ENCODE measurements at regions not wholly inside any gene's neighbourhood (a gene's known extent, or its start where the extent isn't known, plus 50 kb on each side); places are given as distances from the start of the nearest gene placed in this dataset.

DNA sequence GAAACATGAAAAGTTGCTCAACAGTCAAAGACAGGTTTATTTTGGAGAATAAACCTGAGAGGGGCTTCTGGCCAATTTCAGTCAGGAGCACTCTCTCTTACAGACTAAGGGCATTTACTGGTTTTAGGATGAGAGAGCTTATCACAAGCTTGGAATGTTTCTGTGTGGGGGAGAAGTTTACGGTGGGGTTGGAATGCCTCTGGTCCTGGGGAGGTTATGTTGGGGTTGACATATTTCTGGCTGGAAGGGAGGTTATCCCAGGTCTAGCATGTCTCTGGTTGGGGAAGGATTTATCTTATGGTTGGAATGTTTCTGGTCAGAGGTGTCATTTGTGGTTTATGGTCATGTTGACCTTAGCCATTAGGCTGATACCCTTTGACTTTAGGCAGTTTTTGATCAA, 1867.3 kb downstream of the EFNA5 start:
- no peak overlapping the region for H3K9ac ChIP-seq (ENCODE audit: insufficient read length)
- no peak for DNase-seq (ENCODE audit: low read depth, low spot score)
- H3K4me3 ChIP-seq = no peak overlapping the region
- no peaks in the 10 kb centered on the region for H3K36me3 ChIP-seq (ENCODE audit: insufficient read depth, low read length)
- no peak for TF ChIP-seq POLR2AphosphoS5 (IDR thresholded peaks at IDR 0.05; ENCODE audit: borderline replicate concordance, low read depth, low read length)
- TF ChIP-seq FOXP2 (optimal IDR thresholded peaks at IDR 0.05; ENCODE audit: control extremely low read depth, extremely low read length, insufficient read depth) = no peak
- no peak for TF ChIP-seq EZH2 (IDR thresholded peaks at IDR 0.05)
- H3K27ac ChIP-seq = no peak overlapping the region
- no peaks in the 10 kb centered on the region for H3K9me3 ChIP-seq (ENCODE audit: low read depth, low read length)

DNA sequence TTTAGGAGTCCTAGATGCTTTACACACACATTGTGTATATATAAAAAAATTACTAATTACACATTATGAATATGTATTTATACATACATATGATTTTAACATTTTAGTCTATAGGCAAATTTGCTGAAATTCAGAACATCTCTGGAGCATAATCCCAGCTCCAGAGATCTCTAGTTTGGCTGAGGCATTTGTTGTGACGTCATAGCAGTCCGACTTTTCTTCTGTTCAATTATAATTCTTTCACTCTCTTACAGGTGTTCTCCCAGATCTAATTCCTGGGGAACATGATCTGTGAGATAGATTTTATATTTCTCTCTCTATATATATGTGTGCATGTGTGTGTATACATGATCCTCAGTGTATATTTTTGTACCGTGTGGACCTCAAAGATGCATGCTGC, 1876.2 kb downstream of the EFNA5 start:
- no peak for TF ChIP-seq POLR2AphosphoS5 (IDR thresholded peaks at IDR 0.05; ENCODE audit: borderline replicate concordance, low read depth, low read length)
- TF ChIP-seq EZH2 (IDR thresholded peaks at IDR 0.05) = no peak
- TF ChIP-seq FOXP2 (optimal IDR thresholded peaks at IDR 0.05; ENCODE audit: control extremely low read depth, extremely low read length, insufficient read depth) = no peak
- no peak overlapping the region for H3K4me3 ChIP-seq
- no peak for DNase-seq (ENCODE audit: low read depth, low spot score)
- no peak overlapping the region for H3K27ac ChIP-seq
- H3K36me3 ChIP-seq (ENCODE audit: insufficient read depth, low read length) = no peaks in the 10 kb centered on the region
- no peak overlapping the region for H3K9ac ChIP-seq (ENCODE audit: insufficient read length)
- H3K9me3 ChIP-seq (ENCODE audit: low read depth, low read length) = no peaks in the 10 kb centered on the region

DNA sequence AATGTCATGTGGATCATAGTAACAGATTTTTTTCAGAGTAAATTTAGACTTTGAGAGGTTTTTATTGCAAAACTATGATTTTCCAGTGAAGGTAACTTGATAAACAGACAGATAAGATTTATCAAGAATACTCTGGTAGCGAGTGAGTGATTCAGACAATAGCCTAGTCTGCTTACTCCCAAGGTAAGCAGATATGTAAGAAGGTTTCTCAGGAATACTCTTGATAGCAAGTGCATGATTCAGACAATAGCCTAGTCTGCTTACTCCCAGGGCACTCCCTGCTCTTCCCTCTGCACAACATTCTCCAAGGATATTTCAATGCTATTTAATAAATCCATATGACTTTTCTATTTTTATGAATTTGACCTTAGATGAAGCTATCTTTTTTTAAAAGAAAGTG, 1881.5 kb downstream of the EFNA5 start:
- no peak overlapping the region for H3K27ac ChIP-seq
- H3K4me3 ChIP-seq = no peak overlapping the region
- no peaks in the 10 kb centered on the region for H3K36me3 ChIP-seq (ENCODE audit: insufficient read depth, low read length)
- H3K9ac ChIP-seq (ENCODE audit: insufficient read length) = no peak overlapping the region
- no peaks in the 10 kb centered on the region for H3K9me3 ChIP-seq (ENCODE audit: low read depth, low read length)
- TF ChIP-seq EZH2 (IDR thresholded peaks at IDR 0.05) (no peak), FOXP2 (optimal IDR thresholded peaks at IDR 0.05; ENCODE audit: control extremely low read depth, extremely low read length, insufficient read depth) (no peak), POLR2AphosphoS5 (IDR thresholded peaks at IDR 0.05; ENCODE audit: borderline replicate concordance, low read depth, low read length) (no peak)
- no peak for DNase-seq (ENCODE audit: low read depth, low spot score)

DNA sequence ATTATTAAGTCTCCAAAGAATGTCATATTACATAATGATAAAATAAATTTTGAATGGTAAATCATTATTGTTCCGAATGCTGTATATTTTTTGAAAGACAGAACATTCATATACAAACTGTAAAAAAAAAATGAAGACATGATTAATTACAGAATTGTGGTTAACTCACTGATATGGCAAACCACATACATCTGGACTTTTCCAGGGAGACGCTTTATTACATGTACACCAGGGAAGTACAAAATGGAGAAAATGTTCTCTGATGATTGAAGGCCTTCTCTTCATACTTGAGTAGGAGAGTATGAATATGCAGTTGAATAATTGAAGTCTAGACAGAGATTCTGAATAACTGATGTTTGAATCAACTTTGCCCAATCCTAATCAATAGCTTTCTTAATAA, 1886.9 kb downstream of the EFNA5 start:
- no peak for DNase-seq (ENCODE audit: low read depth, low spot score)
- no peak overlapping the region for H3K9ac ChIP-seq (ENCODE audit: insufficient read length)
- H3K9me3 ChIP-seq (ENCODE audit: low read depth, low read length) = no peaks in the 10 kb centered on the region
- H3K36me3 ChIP-seq (ENCODE audit: insufficient read depth, low read length) = no peaks in the 10 kb centered on the region
- no peak overlapping the region for H3K27ac ChIP-seq
- H3K4me3 ChIP-seq = no peak overlapping the region
- TF ChIP-seq EZH2 (IDR thresholded peaks at IDR 0.05) (no peak), POLR2AphosphoS5 (IDR thresholded peaks at IDR 0.05; ENCODE audit: borderline replicate concordance, low read depth, low read length) (no peak), FOXP2 (optimal IDR thresholded peaks at IDR 0.05; ENCODE audit: control extremely low read depth, extremely low read length, insufficient read depth) (no peak)

DNA sequence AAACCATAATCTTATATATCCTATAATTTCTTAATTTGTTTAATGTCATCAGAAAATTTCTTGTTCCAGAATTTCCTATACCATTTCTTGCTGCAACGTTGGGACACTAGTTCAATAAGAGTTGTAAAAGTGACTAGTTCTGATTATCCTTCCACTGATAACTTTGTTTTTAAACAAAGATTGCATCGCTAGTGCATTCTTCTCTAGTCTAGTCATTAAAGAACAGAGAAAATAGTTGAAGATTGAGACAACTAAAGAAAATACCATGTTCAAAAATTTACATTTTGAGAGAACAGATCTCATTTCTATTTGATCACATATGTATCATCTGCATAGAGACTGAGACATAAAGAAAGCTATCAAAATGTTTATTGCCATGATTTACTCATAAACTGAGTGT, 1888.2 kb downstream of the EFNA5 start:
- no peaks in the 10 kb centered on the region for H3K9me3 ChIP-seq (ENCODE audit: low read depth, low read length)
- no peak overlapping the region for H3K9ac ChIP-seq (ENCODE audit: insufficient read length)
- TF ChIP-seq FOXP2 (optimal IDR thresholded peaks at IDR 0.05; ENCODE audit: control extremely low read depth, extremely low read length, insufficient read depth) (no peak), POLR2AphosphoS5 (IDR thresholded peaks at IDR 0.05; ENCODE audit: borderline replicate concordance, low read depth, low read length) (no peak), EZH2 (IDR thresholded peaks at IDR 0.05) (no peak)
- H3K36me3 ChIP-seq (ENCODE audit: insufficient read depth, low read length) = no peaks in the 10 kb centered on the region
- DNase-seq (ENCODE audit: low read depth, low spot score) = no peak
- no peak overlapping the region for H3K4me3 ChIP-seq
- H3K27ac ChIP-seq = no peak overlapping the region

DNA sequence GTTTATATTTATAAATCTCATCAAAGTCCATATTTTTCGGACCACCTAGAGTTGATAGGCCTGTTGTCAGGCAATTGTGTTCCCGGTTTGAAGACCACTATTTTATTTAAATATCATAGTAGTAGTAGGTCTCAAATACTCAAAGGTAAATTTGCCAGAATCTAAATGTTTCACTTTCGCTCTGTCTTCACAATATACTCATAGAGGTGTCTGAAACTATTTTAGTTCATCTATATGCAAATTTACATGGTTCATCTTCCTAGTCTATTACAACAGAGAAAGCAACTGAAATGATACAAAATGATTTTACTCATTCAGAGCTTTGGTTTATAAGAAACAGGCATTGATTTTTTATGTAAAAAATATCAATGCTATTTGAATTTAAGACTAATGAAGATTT, 1897.5 kb downstream of the EFNA5 start:
- H3K36me3 ChIP-seq (ENCODE audit: insufficient read depth, low read length) = no peaks in the 10 kb centered on the region
- no peaks in the 10 kb centered on the region for H3K9me3 ChIP-seq (ENCODE audit: low read depth, low read length)
- no peak overlapping the region for H3K27ac ChIP-seq
- DNase-seq (ENCODE audit: low read depth, low spot score) = no peak
- TF ChIP-seq FOXP2 (optimal IDR thresholded peaks at IDR 0.05; ENCODE audit: control extremely low read depth, extremely low read length, insufficient read depth) = no peak
- TF ChIP-seq EZH2 (IDR thresholded peaks at IDR 0.05) = no peak
- TF ChIP-seq POLR2AphosphoS5 (IDR thresholded peaks at IDR 0.05; ENCODE audit: borderline replicate concordance, low read depth, low read length) = no peak
- H3K4me3 ChIP-seq = no peak overlapping the region
- no peak overlapping the region for H3K9ac ChIP-seq (ENCODE audit: insufficient read length)

DNA sequence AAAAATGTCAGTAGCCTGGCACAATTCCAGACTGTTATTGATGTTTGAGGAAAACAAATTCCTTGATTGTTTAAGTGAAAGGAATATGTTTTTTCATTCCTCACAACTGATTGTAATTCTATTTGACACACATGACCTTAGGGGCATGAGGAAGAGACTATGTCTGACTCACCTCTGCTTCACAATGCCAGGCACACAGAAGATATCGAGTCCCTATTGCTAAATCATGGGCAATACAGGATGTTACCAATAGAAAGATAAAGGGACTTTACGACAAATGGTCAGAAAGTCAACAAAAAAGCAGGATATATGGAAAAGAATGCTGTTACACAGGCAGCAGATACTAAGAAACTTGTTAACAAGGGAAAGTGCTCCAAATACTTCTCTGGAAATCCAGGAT, 1903.5 kb downstream of the EFNA5 start:
- no peaks in the 10 kb centered on the region for H3K9me3 ChIP-seq (ENCODE audit: low read depth, low read length)
- TF ChIP-seq POLR2AphosphoS5 (IDR thresholded peaks at IDR 0.05; ENCODE audit: borderline replicate concordance, low read depth, low read length) (no peak), EZH2 (IDR thresholded peaks at IDR 0.05) (no peak), FOXP2 (optimal IDR thresholded peaks at IDR 0.05; ENCODE audit: control extremely low read depth, extremely low read length, insufficient read depth) (no peak)
- H3K36me3 ChIP-seq (ENCODE audit: insufficient read depth, low read length) = no peaks in the 10 kb centered on the region
- H3K9ac ChIP-seq (ENCODE audit: insufficient read length) = no peak overlapping the region
- no peak for DNase-seq (ENCODE audit: low read depth, low spot score)
- H3K27ac ChIP-seq = no peak overlapping the region
- no peak overlapping the region for H3K4me3 ChIP-seq

DNA sequence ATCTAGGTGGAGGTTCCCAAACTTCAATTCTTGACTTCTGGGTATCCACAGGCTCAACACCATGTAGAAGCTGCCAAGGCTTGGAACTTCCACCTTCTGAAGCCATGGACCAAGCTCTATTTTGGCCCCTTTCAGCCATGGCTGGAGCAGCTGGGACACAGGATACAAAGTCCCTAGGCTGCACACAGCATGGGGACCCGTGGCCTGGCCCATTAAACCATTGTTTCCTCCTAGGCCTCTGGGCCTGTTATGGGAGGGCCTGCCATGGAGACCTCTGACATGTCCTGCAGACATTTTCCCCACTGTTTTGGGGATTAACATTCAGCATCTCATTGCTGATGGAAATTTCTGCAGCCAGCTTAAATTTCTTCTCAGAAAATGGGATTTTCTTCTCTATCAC, 1908.0 kb downstream of the EFNA5 start:
- Histone ChIP-seq H3K9me3 (ENCODE audit: low read depth, low read length) (0 out of 2 replicates have a peak, but pooled peaks cover 2% of the 10 kb centered on the region), H3K4me3 (no peak overlapping the region), H3K36me3 (ENCODE audit: insufficient read depth, low read length) (no peaks in the 10 kb centered on the region), H3K27ac (no peak overlapping the region), H3K9ac (ENCODE audit: insufficient read length) (no peak overlapping the region)
- TF ChIP-seq POLR2AphosphoS5 (IDR thresholded peaks at IDR 0.05; ENCODE audit: borderline replicate concordance, low read depth, low read length) (no peak), FOXP2 (optimal IDR thresholded peaks at IDR 0.05; ENCODE audit: control extremely low read depth, extremely low read length, insufficient read depth) (no peak), EZH2 (IDR thresholded peaks at IDR 0.05) (no peak)
- DNase-seq (ENCODE audit: low read depth, low spot score) = no peak

DNA sequence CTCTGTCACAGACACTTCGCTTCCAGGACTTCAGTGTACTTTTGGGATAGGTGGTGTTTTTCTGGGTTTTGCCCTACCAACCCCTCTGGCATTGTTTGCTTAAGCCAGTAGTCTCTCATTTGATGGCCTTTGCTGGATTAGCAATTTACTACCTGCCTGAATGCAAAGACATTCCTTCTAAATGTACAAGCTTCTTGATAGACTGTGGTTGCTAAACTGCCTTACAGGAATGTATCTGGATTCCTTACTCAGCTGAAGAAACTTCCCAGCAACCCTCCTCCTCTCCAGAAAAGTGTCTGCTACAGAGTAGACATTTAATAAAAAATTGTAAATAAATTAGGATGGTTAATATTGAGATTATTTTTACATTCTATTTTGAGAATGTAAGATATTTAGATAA, 1916.7 kb downstream of the EFNA5 start:
- no peaks in the 10 kb centered on the region for H3K36me3 ChIP-seq (ENCODE audit: insufficient read depth, low read length)
- no peak overlapping the region for H3K9ac ChIP-seq (ENCODE audit: insufficient read length)
- TF ChIP-seq POLR2AphosphoS5 (IDR thresholded peaks at IDR 0.05; ENCODE audit: borderline replicate concordance, low read depth, low read length) (no peak), FOXP2 (optimal IDR thresholded peaks at IDR 0.05; ENCODE audit: control extremely low read depth, extremely low read length, insufficient read depth) (no peak), EZH2 (IDR thresholded peaks at IDR 0.05) (no peak)
- no peak overlapping the region for H3K4me3 ChIP-seq
- no peak overlapping the region for H3K27ac ChIP-seq
- DNase-seq (ENCODE audit: low read depth, low spot score) = no peak
- 0 out of 2 replicates have a peak, but pooled peaks cover 2% of the 10 kb centered on the region for H3K9me3 ChIP-seq (ENCODE audit: low read depth, low read length)

All from SK-N-MC (cell line).